ENCODE measurements at regions not wholly inside any gene's neighbourhood (a gene's known extent, or its start where the extent isn't known, plus 50 kb on each side); places are given as distances from the start of the nearest gene placed in this dataset.

- intact Hi-C loops (cut with micrococcal nuclease) = no loop called here
- Mint-ChIP-seq H3K27ac (no peak overlapping the region), H3K9me3 (peaks cover 5% of the 10 kb centered on the region), H3K4me1 (ENCODE audit: low read depth) (no peaks in the 10 kb centered on the region), H3K27me3 (no peaks in the 10 kb centered on the region), H3K4me3 (no peak overlapping the region), H3K36me3 (peaks cover 3% of the 10 kb centered on the region)
- POLR2A ChIA-PET = no interaction called here
- CTCF ChIA-PET = no interaction called here
- no peak for DNase-seq
Observed at GRCh38 chrY:13069111-13069510, 164.4 kb downstream of the DDX3Y start.

GRCh38 chrY:13082748-13083147, 178.1 kb downstream of the DDX3Y start:
- Mint-ChIP-seq H3K27ac (no peak overlapping the region), H3K9me3 (no peaks in the 10 kb centered on the region), H3K4me1 (ENCODE audit: low read depth) (no peaks in the 10 kb centered on the region), H3K27me3 (no peaks in the 10 kb centered on the region), H3K36me3 (no peaks in the 10 kb centered on the region), H3K4me3 (no peak overlapping the region)
- peak; percentile 8 for DNase-seq
- intact Hi-C loops (cut with micrococcal nuclease) = no loop called here
- POLR2A ChIA-PET = no interaction called here
- CTCF ChIA-PET = no interaction called here

- no peak for DNase-seq
- ChIA-PET POLR2A (no interaction called here), CTCF (no interaction called here)
- intact Hi-C loops (cut with micrococcal nuclease) = loop anchor here (10.0 kb wide), 1 partner anchor 253 kb away; no protein-coding TSS in a partner anchor
- Mint-ChIP-seq H3K4me3 (no peak overlapping the region), H3K9me3 (peaks cover 4% of the 10 kb centered on the region), H3K4me1 (ENCODE audit: low read depth) (peaks cover 11% of the 10 kb centered on the region), H3K36me3 (no peaks in the 10 kb centered on the region), H3K27ac (no peak overlapping the region), H3K27me3 (no peaks in the 10 kb centered on the region)
Observed at GRCh38 chrY:13091575-13091974, 186.9 kb downstream of the DDX3Y start.

- H3K27me3 Mint-ChIP-seq = no peaks in the 10 kb centered on the region
- ChIA-PET CTCF (no interaction called here), POLR2A (no interaction called here)
- no peaks in the 10 kb centered on the region for H3K36me3 Mint-ChIP-seq
- intact Hi-C loops (cut with micrococcal nuclease) = loop anchor here (10.0 kb wide), 1 partner anchor 252 kb away; no protein-coding TSS in a partner anchor
- peaks cover 11% of the 10 kb centered on the region for H3K4me1 Mint-ChIP-seq (ENCODE audit: low read depth)
- no peak for DNase-seq
- H3K9me3 Mint-ChIP-seq = peaks cover 4% of the 10 kb centered on the region
- no peak overlapping the region for H3K4me3 Mint-ChIP-seq
- H3K27ac Mint-ChIP-seq = no peak overlapping the region
Observed at GRCh38 chrY:13092986-13093385, 188.3 kb downstream of the DDX3Y start.

GRCh38 chrY:13093461-13093860, 188.8 kb downstream of the DDX3Y start:
- DNase-seq = no peak
- intact Hi-C loops (cut with micrococcal nuclease) = loop anchor here (10.0 kb wide), 1 partner anchor 251 kb away; no protein-coding TSS in a partner anchor
- no peaks in the 10 kb centered on the region for H3K36me3 Mint-ChIP-seq
- H3K9me3 Mint-ChIP-seq = peaks cover 3% of the 10 kb centered on the region
- H3K27me3 Mint-ChIP-seq = peaks cover 1% of the 10 kb centered on the region
- H3K4me3 Mint-ChIP-seq = no peak overlapping the region
- no peak overlapping the region for H3K27ac Mint-ChIP-seq
- peaks cover 11% of the 10 kb centered on the region for H3K4me1 Mint-ChIP-seq (ENCODE audit: low read depth)
- ChIA-PET CTCF (no interaction called here), POLR2A (no interaction called here)

- Mint-ChIP-seq H3K9me3 (no peaks in the 10 kb centered on the region), H3K4me3 (no peak overlapping the region), H3K4me1 (ENCODE audit: low read depth) (peaks cover 11% of the 10 kb centered on the region), H3K27ac (no peak overlapping the region), H3K27me3 (peaks cover 1% of the 10 kb centered on the region), H3K36me3 (no peaks in the 10 kb centered on the region)
- intact Hi-C loops (cut with micrococcal nuclease) = loop anchor here (10.0 kb wide), 1 partner anchor 250 kb away; no protein-coding TSS in a partner anchor
- ChIA-PET POLR2A (interaction anchor here (0.6 kb wide), 1 partner anchor 46 kb away, joined by 3 read pairs; no protein-coding TSS in a partner anchor), CTCF (no interaction called here)
- DNase-seq = peak; percentile 53
Observed at GRCh38 chrY:13094411-13094810, 189.7 kb downstream of the DDX3Y start.

GRCh38 chrY:13094904-13095600, 190.4 kb downstream of the DDX3Y start:
- no peak overlapping the region for H3K27ac Mint-ChIP-seq
- H3K4me3 Mint-ChIP-seq = no peak overlapping the region
- H3K4me1 Mint-ChIP-seq (ENCODE audit: low read depth) = peaks cover 11% of the 10 kb centered on the region
- peaks cover 1% of the 10 kb centered on the region for H3K27me3 Mint-ChIP-seq
- DNase-seq = no peak
- ChIA-PET CTCF (no interaction called here), POLR2A (no interaction called here)
- no peaks in the 10 kb centered on the region for H3K9me3 Mint-ChIP-seq
- intact Hi-C loops (cut with micrococcal nuclease) = loop anchor here (10.0 kb wide), 1 partner anchor 250 kb away; no protein-coding TSS in a partner anchor
- no peaks in the 10 kb centered on the region for H3K36me3 Mint-ChIP-seq

- H3K4me1 Mint-ChIP-seq (ENCODE audit: low read depth) = no peaks in the 10 kb centered on the region
- intact Hi-C loops (cut with micrococcal nuclease) = no loop called here
- ChIA-PET CTCF (no interaction called here), POLR2A (no interaction called here)
- H3K36me3 Mint-ChIP-seq = no peaks in the 10 kb centered on the region
- no peak overlapping the region for H3K4me3 Mint-ChIP-seq
- peak; percentile 9 for DNase-seq
- no peaks in the 10 kb centered on the region for H3K9me3 Mint-ChIP-seq
- no peaks in the 10 kb centered on the region for H3K27me3 Mint-ChIP-seq
- H3K27ac Mint-ChIP-seq = no peak overlapping the region
Observed at GRCh38 chrY:13126881-13127456, 222.3 kb downstream of the DDX3Y start.

- Mint-ChIP-seq H3K4me3 (no peak overlapping the region), H3K4me1 (ENCODE audit: low read depth) (no peaks in the 10 kb centered on the region), H3K27me3 (no peaks in the 10 kb centered on the region), H3K36me3 (no peaks in the 10 kb centered on the region), H3K27ac (no peak overlapping the region), H3K9me3 (no peaks in the 10 kb centered on the region)
- POLR2A ChIA-PET = no interaction called here
- no peak for DNase-seq
- CTCF ChIA-PET = no interaction called here
- intact Hi-C loops (cut with micrococcal nuclease) = no loop called here
Observed at GRCh38 chrY:13127476-13127875, 222.8 kb downstream of the DDX3Y start.

- no peaks in the 10 kb centered on the region for H3K9me3 Mint-ChIP-seq
- no peaks in the 10 kb centered on the region for H3K36me3 Mint-ChIP-seq
- intact Hi-C loops (cut with micrococcal nuclease) = loop anchor here (10.0 kb wide), 2 partner anchors 196 to 244 kb away; partner anchors contain the start of gene DDX3Y
- H3K27ac Mint-ChIP-seq = no peak overlapping the region
- H3K4me3 Mint-ChIP-seq = peak overlapping the region; percentile 67
- H3K4me1 Mint-ChIP-seq (ENCODE audit: low read depth) = peaks cover 3% of the 10 kb centered on the region
- CTCF ChIA-PET = no interaction called here
- no peaks in the 10 kb centered on the region for H3K27me3 Mint-ChIP-seq
- DNase-seq = no peak
- POLR2A ChIA-PET = no interaction called here
Observed at GRCh38 chrY:13149148-13149547, 244.5 kb downstream of the DDX3Y start.

- H3K9me3 Mint-ChIP-seq = peaks cover 10% of the 10 kb centered on the region
- H3K36me3 Mint-ChIP-seq = no peaks in the 10 kb centered on the region
- peaks cover 8% of the 10 kb centered on the region for H3K4me1 Mint-ChIP-seq (ENCODE audit: low read depth)
- intact Hi-C loops (cut with micrococcal nuclease) = loop anchor here (1.0 kb wide), 1 partner anchor 27 kb away; no protein-coding TSS in a partner anchor
- no peaks in the 10 kb centered on the region for H3K27me3 Mint-ChIP-seq
- no peak for DNase-seq
- POLR2A ChIA-PET = no interaction called here
- no peak overlapping the region for H3K4me3 Mint-ChIP-seq
- CTCF ChIA-PET = no interaction called here
- H3K27ac Mint-ChIP-seq = no peak overlapping the region
Observed at GRCh38 chrY:13167698-13168097, 263.0 kb downstream of the DDX3Y start.

GRCh38 chrY:13168257-13168656, 263.6 kb downstream of the DDX3Y start:
- ChIA-PET POLR2A (no interaction called here), CTCF (no interaction called here)
- H3K4me3 Mint-ChIP-seq = no peak overlapping the region
- H3K4me1 Mint-ChIP-seq (ENCODE audit: low read depth) = peaks cover 8% of the 10 kb centered on the region
- peak; percentile 16 for DNase-seq
- H3K27me3 Mint-ChIP-seq = no peaks in the 10 kb centered on the region
- intact Hi-C loops (cut with micrococcal nuclease) = loop anchor here (1.0 kb wide), 1 partner anchor 28 kb away; no protein-coding TSS in a partner anchor
- no peaks in the 10 kb centered on the region for H3K36me3 Mint-ChIP-seq
- H3K9me3 Mint-ChIP-seq = peaks cover 5% of the 10 kb centered on the region
- H3K27ac Mint-ChIP-seq = no peak overlapping the region

Data from activated CD4-positive, alpha-beta memory T cell treated with anti-CD3 and anti-CD28 coated beads for 36 hours (primary cell).